ENCODE measurements at regions not wholly inside any gene's neighbourhood (a gene's known extent, or its start where the extent isn't known, plus 50 kb on each side); places are given as distances from the start of the nearest gene placed in this dataset.
"Not testable (repeated sequence)": the region's sequence is repeated elsewhere in the genome, so short reads cannot be mapped to it uniquely, and the experiment has no call there.

- no peak for DNase-seq
Observed at GRCh38 chr4:123230061-123230460, 166.5 kb upstream of the SPRY1 start.

- DNase-seq: no peak
Observed at GRCh38 chr4:123232439-123232838, 164.2 kb upstream of the SPRY1 start.

- no peak for DNase-seq
Observed at GRCh38 chr4:123233136-123233768, 163.3 kb upstream of the SPRY1 start.

- DNase-seq: no peak
Observed at GRCh38 chr4:123234955-123235354, 161.6 kb upstream of the SPRY1 start.

- DNase-seq: no peak
Observed at GRCh38 chr4:123235431-123235830, 161.2 kb upstream of the SPRY1 start.

- DNase-seq: no peak
Observed at GRCh38 chr4:123236606-123237005, 160.0 kb upstream of the SPRY1 start.

DNA sequence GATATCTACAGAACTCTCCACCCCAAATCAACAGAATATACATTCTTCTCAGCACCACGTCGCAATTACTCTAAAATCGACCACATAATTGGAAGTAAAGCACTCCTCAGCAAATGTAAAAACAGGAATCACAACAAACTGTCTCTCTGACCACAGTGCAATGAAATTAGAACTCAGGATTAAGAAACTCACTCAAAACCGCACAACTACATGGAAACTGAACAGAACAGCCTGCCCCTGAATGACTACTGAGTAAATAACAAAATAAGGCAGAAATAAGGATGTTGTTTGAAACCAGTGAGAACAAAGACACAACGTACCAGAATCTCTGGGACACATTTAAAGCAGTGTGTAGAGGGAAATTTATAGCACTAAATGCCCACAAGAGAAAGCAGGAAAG lies 156.3 kb upstream of the SPRY1 start:
- DNase-seq: not testable (repeated sequence)

DNA sequence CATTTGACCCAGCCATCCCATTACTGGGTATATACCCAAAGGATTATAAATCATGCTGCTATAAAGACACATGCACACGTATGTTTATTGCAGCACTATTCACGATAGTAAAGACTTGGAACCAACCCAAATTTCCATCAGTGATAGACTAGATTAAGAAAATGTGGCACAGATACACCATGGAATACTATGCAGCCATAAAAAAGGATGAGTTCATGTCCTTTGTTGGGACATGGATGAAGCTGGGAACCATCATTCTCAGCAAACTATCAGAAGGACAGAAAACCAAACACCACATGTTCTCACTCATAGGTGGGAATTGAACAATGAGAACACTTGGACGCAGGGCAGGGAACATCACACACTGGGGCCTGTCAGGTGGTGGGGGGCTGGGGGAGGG lies 153.4 kb upstream of the SPRY1 start:
- DNase-seq: not testable (repeated sequence)

DNA sequence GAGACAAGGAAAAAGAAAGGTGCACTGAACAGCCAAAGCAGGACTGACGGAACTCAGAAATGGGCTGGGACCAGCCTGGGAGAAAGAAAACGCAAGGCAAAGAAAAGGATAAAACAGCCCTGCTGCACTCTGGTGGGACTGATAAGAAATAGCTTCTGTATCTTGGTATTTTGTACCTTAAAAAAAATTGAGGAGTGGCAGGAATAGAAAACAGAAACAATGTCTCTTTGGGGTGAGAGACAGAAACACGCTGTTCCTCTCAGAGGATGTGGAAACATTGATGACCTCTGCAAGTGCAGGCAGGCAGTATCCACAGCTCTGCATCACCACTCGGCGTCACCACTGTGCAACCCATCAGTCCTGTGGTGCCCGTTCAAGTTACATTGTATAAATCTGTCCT lies 152.5 kb upstream of the SPRY1 start:
- DNase-seq: no peak

- no peak for DNase-seq
Observed at GRCh38 chr4:123246085-123246484, 150.5 kb upstream of the SPRY1 start.

DNA sequence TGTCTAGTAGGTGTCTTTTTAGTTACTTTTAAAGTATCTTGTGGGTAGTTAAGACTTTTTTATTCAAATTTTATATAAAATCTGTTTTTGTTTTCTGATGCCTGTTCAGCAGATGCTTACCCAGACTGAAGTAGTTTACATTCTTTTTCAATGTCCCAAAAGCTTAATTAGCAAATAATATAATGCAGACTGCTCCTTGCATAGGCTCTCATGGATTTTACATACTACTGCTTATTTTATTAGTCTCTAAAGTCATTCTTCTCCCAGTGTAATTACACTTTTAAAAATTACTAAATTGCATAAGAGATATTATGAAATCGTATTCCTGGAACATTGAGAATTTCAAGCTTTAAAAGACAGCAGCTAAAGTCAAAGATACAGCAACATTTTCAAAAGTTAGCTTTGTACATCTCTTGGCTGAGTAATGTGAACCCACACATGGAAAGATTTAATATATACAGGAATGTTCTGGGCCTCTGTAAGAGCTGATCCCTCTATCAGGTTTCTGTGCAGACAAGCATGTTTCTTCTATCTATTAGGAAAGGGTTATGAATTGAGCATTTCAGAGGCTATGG lies 148.4 kb upstream of the SPRY1 start:
- no peak for DNase-seq

DNA sequence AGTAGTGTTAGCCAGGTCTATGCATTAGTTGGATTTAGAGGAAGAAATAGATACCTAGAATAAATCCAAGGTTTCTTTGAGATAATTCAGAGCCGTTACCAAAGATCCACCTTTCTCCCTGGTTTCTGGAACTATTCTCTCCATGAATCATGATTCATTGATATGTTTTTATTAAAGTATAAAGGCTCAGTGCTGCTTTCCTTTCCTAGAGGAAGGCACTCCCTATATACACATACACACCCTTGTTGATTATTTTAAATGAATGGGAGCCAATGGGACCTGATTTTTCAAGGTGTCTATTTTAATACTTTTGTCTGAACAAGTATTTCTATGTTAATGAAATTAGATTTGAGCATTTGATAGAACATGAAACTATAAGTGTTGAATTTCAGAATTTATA lies 146.8 kb upstream of the SPRY1 start:
- no peak for DNase-seq

DNA sequence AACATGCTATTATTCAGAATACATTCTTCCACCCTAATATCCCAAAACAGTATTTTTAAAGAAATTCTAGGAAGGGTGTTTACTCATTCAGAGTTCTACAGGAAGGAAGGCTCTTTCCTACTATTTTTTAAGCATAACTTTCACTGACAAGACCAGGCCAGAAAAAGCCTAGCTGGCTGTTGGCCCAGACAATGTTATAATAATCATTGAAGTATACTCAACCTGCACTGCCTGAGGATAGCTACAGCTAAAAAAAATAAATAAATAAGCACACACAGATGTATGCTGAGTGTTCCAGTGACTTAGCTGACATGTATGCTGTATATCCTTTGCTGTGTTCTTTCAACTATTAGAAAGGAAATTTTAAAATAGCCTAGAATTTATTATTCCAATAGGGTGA lies 145.8 kb upstream of the SPRY1 start:
- DNase-seq: no peak

- DNase-seq: no peak
Observed at GRCh38 chr4:123255971-123256370, 140.6 kb upstream of the SPRY1 start.

- DNase-seq: no peak
Observed at GRCh38 chr4:123256901-123257300, 139.7 kb upstream of the SPRY1 start.

DNA sequence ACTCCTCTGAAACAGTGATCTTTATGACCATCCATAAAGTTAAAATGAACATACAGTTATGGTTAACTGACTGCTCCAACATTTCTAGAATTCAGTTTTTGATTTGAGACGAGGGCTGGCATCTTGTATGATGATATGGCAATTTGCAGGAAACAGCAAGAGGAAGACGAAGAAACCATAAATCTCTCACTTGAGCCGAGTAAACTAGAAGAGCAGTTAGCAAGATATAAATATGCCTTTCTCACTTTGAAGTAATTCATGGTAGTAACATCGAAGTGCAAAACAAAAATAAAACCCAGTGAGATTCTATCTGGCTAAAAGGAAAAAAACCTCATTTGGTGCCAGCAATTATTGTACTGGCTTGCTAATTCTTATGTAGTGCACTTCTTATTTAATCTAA lies 139.0 kb upstream of the SPRY1 start:
- DNase-seq: no peak

GRCh38 chr4:123259676-123260646 lies 136.6 kb upstream of the SPRY1 start:
- no peak for DNase-seq

- no peak for DNase-seq
Observed at GRCh38 chr4:123260653-123261052, 135.9 kb upstream of the SPRY1 start.

DNA sequence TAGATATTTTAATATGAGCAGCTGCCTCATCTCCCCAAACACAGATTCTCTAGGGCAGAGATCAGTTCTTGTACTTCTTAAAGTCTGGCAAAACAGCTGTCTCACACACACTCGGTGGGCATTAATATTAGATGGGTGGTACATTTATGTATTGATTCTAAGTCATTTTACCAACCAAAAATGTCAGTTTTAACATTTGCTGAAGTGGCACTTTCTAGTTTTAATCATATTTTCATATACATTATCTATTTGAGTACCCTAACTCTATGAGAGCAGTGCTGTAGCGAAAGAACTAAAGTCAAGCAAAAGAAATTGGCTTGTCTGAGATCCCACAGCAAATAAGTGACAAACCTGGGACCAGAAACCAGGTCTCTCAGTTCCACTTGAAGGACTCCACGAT lies 134.5 kb upstream of the SPRY1 start:
- DNase-seq: no peak

GRCh38 chr4:123265443-123265842 lies 131.2 kb upstream of the SPRY1 start:
- no peak for DNase-seq

DNA sequence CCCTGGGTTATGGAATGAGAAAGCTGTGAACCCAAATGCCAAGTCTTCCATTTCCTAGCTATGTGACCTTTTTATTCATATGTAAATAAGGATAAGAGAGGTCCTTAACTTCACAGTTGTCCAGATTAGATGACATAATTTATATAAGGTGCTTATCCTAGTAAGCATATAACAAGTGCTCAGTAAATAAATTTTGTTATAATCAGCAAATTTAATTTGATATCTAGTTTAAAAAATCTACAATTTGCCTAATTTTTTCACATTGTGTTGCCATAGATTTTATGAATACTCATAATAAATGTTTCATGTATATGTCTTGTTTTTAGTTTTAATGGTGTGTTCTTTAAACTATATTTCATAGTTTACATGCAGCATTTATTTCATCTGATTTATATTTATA lies 130.4 kb upstream of the SPRY1 start:
- DNase-seq: no peak

DNA sequence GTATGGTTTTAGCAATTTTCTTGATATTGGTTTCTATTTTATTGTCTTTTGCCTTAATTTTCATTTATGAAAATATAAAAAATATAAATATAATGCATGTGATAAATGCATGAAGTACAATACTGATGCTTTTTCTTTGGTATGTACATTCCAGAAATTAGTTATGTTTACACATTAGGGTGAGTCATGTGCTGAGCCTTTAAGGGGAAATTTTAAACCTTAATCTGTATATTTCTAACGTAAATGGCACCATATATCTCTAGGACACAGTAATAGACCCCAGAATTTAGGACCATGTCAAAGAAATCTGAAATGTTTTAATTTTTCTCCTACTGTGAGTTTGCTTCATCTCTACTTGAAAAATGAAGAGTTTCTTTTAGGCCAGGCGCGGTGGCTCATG lies 117.8 kb upstream of the SPRY1 start:
- DNase-seq: no peak

- no peak for DNase-seq
Observed at GRCh38 chr4:123283371-123283895, 113.2 kb upstream of the SPRY1 start.

DNA sequence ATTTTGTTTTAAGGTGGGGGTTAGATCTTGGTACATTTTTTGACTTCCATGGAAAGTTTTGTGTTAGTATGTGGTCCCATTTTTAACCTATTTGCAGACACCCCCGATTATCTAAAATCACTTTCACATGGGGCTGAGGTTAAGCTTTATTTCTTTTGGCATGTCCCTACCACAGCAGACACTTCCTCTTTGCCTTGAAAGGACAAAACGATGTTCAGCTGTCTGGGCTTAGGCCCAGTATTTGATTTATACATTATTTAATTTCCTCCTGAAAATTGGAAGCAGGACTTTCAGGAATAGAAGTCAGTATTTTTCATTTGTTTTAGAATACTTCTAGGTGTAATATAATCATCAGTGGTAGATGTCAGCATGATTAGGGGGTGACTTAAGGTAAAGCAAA lies 112.4 kb upstream of the SPRY1 start:
- no peak for DNase-seq
